ENCODE measurements at regions not wholly inside any gene's neighbourhood (a gene's known extent, or its start where the extent isn't known, plus 50 kb on each side); places are given as distances from the start of the nearest gene placed in this dataset.

GRCh38 chr2:15719566-15720313 lies 128.1 kb downstream of the DDX1 start:
- WGBS, 5 donors: 82 to 88% (median 86%) methylated on average over 8 of the region's 8 CpGs
- no peaks in the 10 kb centered on the region for H3K36me3 ChIP-seq

GRCh38 chr2:15720561-15721307 lies 129.1 kb downstream of the DDX1 start:
- H3K4me1 ChIP-seq: no peaks in the 10 kb centered on the region
- 86 to 91% (median 88%) methylated on average over 9 of the region's 9 CpGs for WGBS, 5 donors
- TF ChIP-seq CTCF (IDR thresholded peaks at IDR 0.05 in 8 of 11, conservative IDR thresholded peaks at IDR 0.05 in 3 of 11): no peak
- no peak for TF ChIP-seq POLR2AphosphoS5 (IDR thresholded peaks at IDR 0.05)
- no peak for TF ChIP-seq POLR2A (IDR thresholded peaks at IDR 0.05)
- H3K27me3 ChIP-seq (replicated peaks in 1 of 7): peaks cover 0 to 6% (median 0%) of the 10 kb centered on the region in 7 donors
- intact Hi-C loops (cut with DNase I; ENCODE audit: low total_unique reads): no loop called here
- no peak overlapping the region for H3K4me3 ChIP-seq
- no peak overlapping the region for H3K27ac ChIP-seq
- DNase-seq: no peak
- H3K9me3 ChIP-seq: no peaks in the 10 kb centered on the region
- no peaks in the 10 kb centered on the region for H3K36me3 ChIP-seq

More at GRCh38 chr2:15719566-15720313, 128.1 kb downstream of the DDX1 start:
- Histone ChIP-seq H3K4me3 (no peak overlapping the region), H3K27me3 (replicated peaks in 1 of 7) (no peaks in the 10 kb centered on the region), H3K4me1 (no peaks in the 10 kb centered on the region), H3K9me3 (no peaks in the 10 kb centered on the region), H3K27ac (no peak overlapping the region)
- intact Hi-C loops (cut with DNase I; ENCODE audit: low total_unique reads): no loop called here
- DNase-seq: no peak
- no peak for TF ChIP-seq POLR2A (IDR thresholded peaks at IDR 0.05)
- TF ChIP-seq CTCF (IDR thresholded peaks at IDR 0.05 in 8 of 11, conservative IDR thresholded peaks at IDR 0.05 in 3 of 11): no peak
- TF ChIP-seq POLR2AphosphoS5 (IDR thresholded peaks at IDR 0.05): no peak

DNA sequence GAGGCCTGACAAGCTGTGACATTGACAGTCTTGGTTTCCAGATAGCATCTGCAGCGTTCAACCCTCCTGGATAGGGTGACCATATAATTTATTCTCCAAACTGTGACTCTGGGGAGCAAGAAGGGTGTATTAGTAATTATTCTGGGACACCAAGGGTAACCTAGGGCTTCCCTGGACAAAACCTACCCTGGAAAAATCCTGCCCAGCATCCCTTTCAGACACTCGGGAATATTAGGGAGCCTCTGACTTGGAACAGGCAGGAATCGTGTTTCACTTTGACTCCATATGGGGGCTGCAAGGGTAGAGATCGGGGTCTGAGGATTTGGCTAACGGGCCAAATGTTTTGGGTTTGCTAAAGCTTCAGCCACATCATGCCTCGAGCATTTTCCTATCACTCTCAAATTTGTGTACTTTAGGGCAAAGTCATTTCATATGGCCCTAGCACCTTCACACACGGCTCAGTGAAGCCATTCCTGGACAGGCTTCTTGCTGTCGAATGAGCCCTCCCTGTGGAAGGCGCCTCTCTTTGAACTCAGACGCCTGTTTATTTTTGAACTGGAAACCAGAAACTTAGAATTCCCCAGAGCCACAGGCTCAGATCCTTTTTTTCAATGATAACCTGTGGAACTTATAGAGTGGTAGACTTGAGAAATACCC lies 129.9 kb downstream of the DDX1 start:
- Histone ChIP-seq H3K4me1 (no peaks in the 10 kb centered on the region), H3K27ac (no peak overlapping the region), H3K9me3 (no peaks in the 10 kb centered on the region), H3K4me3 (no peak overlapping the region), H3K36me3 (no peaks in the 10 kb centered on the region), H3K27me3 (replicated peaks in 1 of 7) (peaks cover 0 to 6% (median 0%) of the 10 kb centered on the region in 7 donors)
- TF ChIP-seq POLR2AphosphoS5 (IDR thresholded peaks at IDR 0.05) (no peak), CTCF (IDR thresholded peaks at IDR 0.05 in 8 of 11, conservative IDR thresholded peaks at IDR 0.05 in 3 of 11) (no peak), POLR2A (IDR thresholded peaks at IDR 0.05) (no peak)
- WGBS, 5 donors: 87 to 93% (median 91%) methylated on average over 10 of the region's 10 CpGs
- DNase-seq: no peak
- intact Hi-C loops (cut with DNase I; ENCODE audit: low total_unique reads): no loop called here

DNA sequence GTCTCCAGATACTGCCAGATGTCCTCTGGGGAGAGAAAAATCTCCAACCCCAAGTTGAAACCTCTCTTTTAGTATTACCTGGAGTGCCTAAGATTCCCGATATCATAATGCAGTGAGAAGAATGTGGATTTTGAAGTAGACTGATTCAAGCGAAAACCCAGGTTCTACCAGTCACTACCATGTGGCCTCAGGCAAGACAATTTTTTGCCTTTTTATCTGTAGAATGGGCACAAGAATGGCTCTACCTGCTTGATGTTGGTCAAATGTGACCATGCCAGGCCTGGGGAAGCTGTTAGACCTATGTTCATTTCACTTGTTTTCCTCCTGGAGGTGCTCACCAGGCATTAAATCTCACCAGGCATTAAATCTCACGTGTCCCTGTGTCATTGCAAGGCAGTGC lies 131.3 kb downstream of the DDX1 start:
- no peak overlapping the region for H3K27ac ChIP-seq
- 89 to 93% (median 92%) methylated on average over 3 of the region's 3 CpGs for WGBS, 5 donors
- no peak overlapping the region for H3K4me3 ChIP-seq
- no peaks in the 10 kb centered on the region for H3K9me3 ChIP-seq
- intact Hi-C loops (cut with DNase I; ENCODE audit: low total_unique reads): no loop called here
- TF ChIP-seq CTCF (IDR thresholded peaks at IDR 0.05 in 8 of 11, conservative IDR thresholded peaks at IDR 0.05 in 3 of 11) (no peak), POLR2A (IDR thresholded peaks at IDR 0.05) (no peak), POLR2AphosphoS5 (IDR thresholded peaks at IDR 0.05) (no peak)
- H3K4me1 ChIP-seq: no peaks in the 10 kb centered on the region
- no peaks in the 10 kb centered on the region for H3K36me3 ChIP-seq
- H3K27me3 ChIP-seq (replicated peaks in 1 of 7): peaks cover 0 to 6% (median 0%) of the 10 kb centered on the region in 7 donors
- DNase-seq: no peak

Data from spleen (tissue), 11 donors.